HUES6 (cell line): ENCODE measurements at regions not wholly inside any gene's neighbourhood (a gene's known extent, or its start where the extent isn't known, plus 50 kb on each side); places are given as distances from the start of the nearest gene placed in this dataset.
"Not testable (repeated sequence)": the region's sequence is repeated elsewhere in the genome, so short reads cannot be mapped to it uniquely, and the experiment has no call there.

ENCODE experiments used
- H3K27ac ChIP-seq: 2 replicates; pipeline ENCODE4 v1.7.0; 2013; ENCODE audit warnings: low read depth, mild to moderate bottlenecking, low read length, inconsistent platforms
- H3K27me3 ChIP-seq: 2 replicates; pipeline ENCODE4 v1.6.1; 2013; ENCODE audit warnings: low read length; ENCODE audit not compliant: control insufficient read depth, insufficient read depth
- H3K36me3 ChIP-seq: 2 replicates; pipeline ENCODE4 v1.6.1; 2013; ENCODE audit warnings: low read length; ENCODE audit not compliant: control insufficient read depth, insufficient read depth
- H3K4me1 ChIP-seq: 2 replicates; pipeline ENCODE4 v1.6.1; 2013; ENCODE audit warnings: low read length; ENCODE audit not compliant: control insufficient read depth, insufficient read depth
- H3K4me3 ChIP-seq: 2 replicates; pipeline ENCODE4 v1.5.1; 2013; ENCODE audit warnings: low read depth, low read length
- H3K9ac ChIP-seq: one replicate; pipeline ENCODE4 v1.6.1; 2013; ENCODE audit warnings: mild to moderate bottlenecking, low read length
- H3K9me3 ChIP-seq: 2 replicates; pipeline ENCODE4 v1.6.1; 2013; ENCODE audit warnings: low read depth, low read length; ENCODE audit not compliant: control insufficient read depth, insufficient read depth

DNA sequence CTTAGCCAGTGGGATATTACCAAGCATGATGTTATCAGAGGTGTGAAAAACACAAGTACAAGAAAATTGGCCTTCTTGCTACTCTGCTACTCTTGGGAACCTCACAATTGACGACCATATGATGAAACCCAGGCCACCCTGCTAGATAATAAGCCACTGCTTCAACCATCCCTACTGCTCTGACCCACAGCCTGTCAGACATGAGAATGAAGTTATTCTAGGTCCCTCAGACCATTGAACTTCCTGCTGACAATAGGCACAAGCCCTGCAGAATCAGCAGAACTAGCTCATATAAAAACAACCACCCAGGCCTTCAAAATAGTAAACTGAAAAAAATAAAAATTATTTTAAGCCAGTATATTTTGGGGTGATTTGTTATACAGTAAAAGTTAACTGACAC is 559.9 kb downstream of the KCTD12 start:
- H3K4me3 ChIP-seq, result no peak overlapping the region
- no peaks in the 10 kb centered on the region for H3K9me3 ChIP-seq
- no peak overlapping the region for H3K27ac ChIP-seq
- no peak overlapping the region for H3K9ac ChIP-seq
- H3K36me3 ChIP-seq, result no peaks in the 10 kb centered on the region
- peaks cover 2% of the 10 kb centered on the region for H3K27me3 ChIP-seq
- no peaks in the 10 kb centered on the region for H3K4me1 ChIP-seq

- H3K9ac ChIP-seq, result no peak overlapping the region
- no peak overlapping the region for H3K4me3 ChIP-seq
- H3K9me3 ChIP-seq, result no peaks in the 10 kb centered on the region
- H3K4me1 ChIP-seq, result no peaks in the 10 kb centered on the region
- H3K27me3 ChIP-seq, result no peaks in the 10 kb centered on the region
- H3K27ac ChIP-seq, result no peak overlapping the region
- no peaks in the 10 kb centered on the region for H3K36me3 ChIP-seq
Measured at GRCh38 chr13:76319921-76320320, 566.3 kb downstream of the KCTD12 start.

GRCh38 chr13:76316998-76317527 is 569.1 kb downstream of the KCTD12 start:
- no peaks in the 10 kb centered on the region for H3K9me3 ChIP-seq
- H3K27ac ChIP-seq, result no peak overlapping the region
- H3K4me1 ChIP-seq, result no peaks in the 10 kb centered on the region
- H3K4me3 ChIP-seq, result no peak overlapping the region
- H3K9ac ChIP-seq, result no peak overlapping the region
- no peaks in the 10 kb centered on the region for H3K36me3 ChIP-seq
- no peaks in the 10 kb centered on the region for H3K27me3 ChIP-seq

DNA sequence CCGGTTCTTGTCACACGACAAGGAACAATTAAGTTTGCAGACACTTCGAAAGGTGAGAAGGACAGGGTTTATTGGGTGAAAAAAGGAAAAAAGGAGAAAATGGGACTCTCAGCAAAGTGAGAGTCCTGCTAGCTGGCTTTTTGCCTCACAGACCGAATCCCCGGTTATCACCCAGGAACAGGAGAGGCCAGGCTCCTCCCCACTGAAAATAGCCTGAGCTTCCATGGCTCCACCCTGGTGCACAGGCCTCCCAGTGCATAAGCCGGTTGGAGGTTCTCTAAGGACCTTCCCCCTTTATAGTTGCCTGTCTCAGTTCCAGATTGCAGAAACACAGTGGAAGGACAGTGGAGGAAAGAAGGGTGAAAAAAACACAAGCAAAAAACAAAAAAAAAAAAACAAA is 571.7 kb downstream of the KCTD12 start:
- H3K4me1 ChIP-seq, result no peaks in the 10 kb centered on the region
- H3K36me3 ChIP-seq, result no peaks in the 10 kb centered on the region
- no peak overlapping the region for H3K27ac ChIP-seq
- no peaks in the 10 kb centered on the region for H3K9me3 ChIP-seq
- no peak overlapping the region for H3K4me3 ChIP-seq
- H3K9ac ChIP-seq, result no peak overlapping the region
- H3K27me3 ChIP-seq, result no peaks in the 10 kb centered on the region

- H3K27me3 ChIP-seq, result no peaks in the 10 kb centered on the region
- H3K4me1 ChIP-seq, result no peaks in the 10 kb centered on the region
- no peaks in the 10 kb centered on the region for H3K9me3 ChIP-seq
- H3K4me3 ChIP-seq, result no peak overlapping the region
- no peaks in the 10 kb centered on the region for H3K36me3 ChIP-seq
- no peak overlapping the region for H3K9ac ChIP-seq
- no peak overlapping the region for H3K27ac ChIP-seq
Measured at GRCh38 chr13:76307142-76307541, 579.1 kb downstream of the KCTD12 start.

GRCh38 chr13:76300688-76301087 is 585.5 kb downstream of the KCTD12 start:
- Histone ChIP-seq H3K36me3 (no peaks in the 10 kb centered on the region), H3K9ac (no peak overlapping the region), H3K27ac (no peak overlapping the region), H3K27me3 (no peaks in the 10 kb centered on the region), H3K4me1 (no peaks in the 10 kb centered on the region), H3K9me3 (no peaks in the 10 kb centered on the region), H3K4me3 (no peak overlapping the region)

- Histone ChIP-seq H3K9me3 (0 out of 2 replicates have a peak, but pooled peaks cover 3% of the 10 kb centered on the region), H3K36me3 (no peaks in the 10 kb centered on the region), H3K9ac (no peak overlapping the region), H3K4me1 (no peaks in the 10 kb centered on the region), H3K27me3 (no peaks in the 10 kb centered on the region), H3K4me3 (no peak overlapping the region), H3K27ac (no peak overlapping the region)
Measured at GRCh38 chr13:76297331-76297730, 588.9 kb downstream of the KCTD12 start.

- no peak overlapping the region for H3K27ac ChIP-seq
- H3K9ac ChIP-seq, result no peak overlapping the region
- no peaks in the 10 kb centered on the region for H3K4me1 ChIP-seq
- H3K27me3 ChIP-seq, result no peaks in the 10 kb centered on the region
- H3K36me3 ChIP-seq, result no peaks in the 10 kb centered on the region
- H3K9me3 ChIP-seq, result 0 out of 2 replicates have a peak, but pooled peaks cover 3% of the 10 kb centered on the region
- no peak overlapping the region for H3K4me3 ChIP-seq
Measured at GRCh38 chr13:76296751-76297150, 589.5 kb downstream of the KCTD12 start.

GRCh38 chr13:76295020-76295419 is 591.2 kb downstream of the KCTD12 start:
- not testable (repeated sequence) for H3K9ac ChIP-seq, H3K4me3 ChIP-seq, H3K36me3 ChIP-seq, H3K27me3 ChIP-seq, H3K27ac ChIP-seq, H3K9me3 ChIP-seq, H3K4me1 ChIP-seq

GRCh38 chr13:76293751-76294150 is 592.5 kb downstream of the KCTD12 start:
- Histone ChIP-seq H3K36me3 (no peaks in the 10 kb centered on the region), H3K9me3 (0 out of 2 replicates have a peak, but pooled peaks cover 3% of the 10 kb centered on the region), H3K9ac (no peak overlapping the region), H3K4me1 (peaks cover 9% of the 10 kb centered on the region; the same call in 1 of the 2 replicates), H3K27me3 (no peaks in the 10 kb centered on the region), H3K27ac (no peak overlapping the region), H3K4me3 (no peak overlapping the region)

DNA sequence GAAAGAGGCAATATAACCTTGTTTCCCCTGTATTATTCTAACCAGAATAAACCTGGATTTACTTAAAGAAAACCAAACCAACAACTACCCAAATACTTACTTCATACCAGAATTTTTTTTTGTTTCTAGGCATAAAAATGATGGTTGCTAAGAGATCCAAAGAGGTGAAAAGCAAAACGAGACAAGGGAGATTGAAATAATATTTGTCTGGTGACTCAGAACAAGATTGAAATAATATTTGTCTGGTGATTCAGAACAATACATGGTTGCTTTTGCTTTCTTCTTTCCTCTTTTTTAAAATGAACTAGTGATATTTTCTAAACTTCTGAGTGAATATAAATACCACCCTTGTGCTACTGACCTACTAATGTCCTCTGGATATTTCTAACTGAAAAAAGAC is 592.9 kb downstream of the KCTD12 start:
- Histone ChIP-seq H3K4me3 (no peak overlapping the region), H3K9me3 (0 out of 2 replicates have a peak, but pooled peaks cover 3% of the 10 kb centered on the region), H3K9ac (no peak overlapping the region), H3K27me3 (no peaks in the 10 kb centered on the region), H3K36me3 (no peaks in the 10 kb centered on the region), H3K27ac (no peak overlapping the region), H3K4me1 (peaks cover 9% of the 10 kb centered on the region; the same call in 1 of the 2 replicates)

DNA sequence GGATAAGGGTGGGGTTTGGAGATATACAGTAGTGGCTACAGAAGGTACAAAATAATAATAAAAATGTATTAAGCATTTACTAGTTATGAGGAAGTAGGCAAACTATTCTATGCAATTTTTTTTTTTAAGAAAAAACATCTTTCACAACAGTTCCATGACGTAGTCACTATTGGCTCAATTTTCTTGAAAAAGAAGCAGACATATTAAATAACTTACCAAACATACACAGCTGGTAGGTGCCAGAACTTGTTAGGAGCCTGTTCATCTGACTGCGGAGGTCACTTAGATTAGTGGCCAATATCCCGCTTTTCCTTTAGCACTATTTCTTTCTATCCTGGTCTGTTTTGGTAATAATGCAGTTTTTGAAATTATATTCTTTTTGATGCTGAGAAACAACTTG is 593.5 kb downstream of the KCTD12 start:
- no peak overlapping the region for H3K27ac ChIP-seq
- H3K9ac ChIP-seq, result no peak overlapping the region
- H3K36me3 ChIP-seq, result no peaks in the 10 kb centered on the region
- 0 out of 2 replicates have a peak, but pooled peaks cover 3% of the 10 kb centered on the region for H3K9me3 ChIP-seq
- no peaks in the 10 kb centered on the region for H3K27me3 ChIP-seq
- peaks cover 9% of the 10 kb centered on the region; the same call in 1 of the 2 replicates for H3K4me1 ChIP-seq
- H3K4me3 ChIP-seq, result no peak overlapping the region
